Lung (tissue), 11 donors: ENCODE measurements at regions not wholly inside any gene's neighbourhood (a gene's known extent, or its start where the extent isn't known, plus 50 kb on each side); places are given as distances from the start of the nearest gene placed in this dataset.

Experiments
- ATAC-seq: fragments of 200-7000 bp; cut with Tn5 transposase; one replicate; pipeline ENCODE4 v1.9.1; 2020; ENCODE audit warnings: moderate number of reproducible peaks; ENCODE audit not compliant: insufficient read depth, low FRiP score
- DNase-seq, 3 donors: peaks; one replicate each; pipeline ENCODE4 v3.0.0-alpha.2; 2013 to 2017
- H3K27ac ChIP-seq, 2 donors: one replicate each; pipeline ENCODE4 v1.5.1; 2013; ENCODE audit warnings: mild to moderate bottlenecking in 2 of 2, moderate library complexity in 2 of 2, control low read depth in 1 of 2, inconsistent platforms in 1 of 2, low read depth in 1 of 2, low read length in 1 of 2
- H3K27me3 ChIP-seq, 3 donors: one replicate each; pipeline ENCODE4 v1.5.1; 2013; ENCODE audit warnings: low read length in 2 of 3; ENCODE audit not compliant: control insufficient read depth in 3 of 3, insufficient read depth in 3 of 3
- H3K36me3 ChIP-seq, 4 donors: one replicate each; pipeline ENCODE4 v1.5.1; 2013; ENCODE audit warnings: low read length in 4 of 4, mild to moderate bottlenecking in 1 of 4, moderate library complexity in 1 of 4; ENCODE audit not compliant: control insufficient read depth in 4 of 4, insufficient read depth in 4 of 4
- H3K4me1 ChIP-seq, 5 donors: one replicate each; pipeline ENCODE4 v1.5.1; 2013; ENCODE audit warnings: low read length in 5 of 5, mild to moderate bottlenecking in 2 of 5, moderate library complexity in 1 of 5; ENCODE audit not compliant: control insufficient read depth in 5 of 5, insufficient read depth in 5 of 5
- H3K4me3 ChIP-seq: one replicate; pipeline ENCODE4 v1.5.1; 2013; ENCODE audit warnings: mild to moderate bottlenecking, control low read depth, moderate library complexity
- H3K9ac ChIP-seq, 2 donors: one replicate each; pipeline ENCODE4 v1.5.1; 2013; ENCODE audit warnings: low read length in 2 of 2, control low read depth in 1 of 2; ENCODE audit not compliant: insufficient read depth in 1 of 2
- H3K9me3 ChIP-seq, 4 donors: one replicate each; pipeline ENCODE4 v1.5.1; 2013; ENCODE audit warnings: low read length in 3 of 4, mild to moderate bottlenecking in 1 of 4, moderate library complexity in 1 of 4; ENCODE audit not compliant: control insufficient read depth in 4 of 4, insufficient read depth in 3 of 4
- WGBS, 2 donors: extraction: QIAGEN DNeasy Blood & Tissue Kit; methylation state at CpG; one replicate each; pipeline ENCODE4 v1.1.7; 2013; 5-methylcytosine and 5-hydroxymethylcytosine counted together
- TF ChIP-seq, protein P1 (sequence below): IDR thresholded peaks from 2 replicates; pipeline ENCODE4 v1.5.1; 2012; ENCODE audit warnings: mild to moderate bottlenecking; ENCODE audit errors: control extremely low read depth, extremely low read depth
- donor health status: control.
- donor health status: control.
- donor health status: Bipolar disorder and iron deficiency.
- donor health status: healthy.
- donor health status: DM: yes; HTN: yes; CAD: no.

GRCh38 chr13:38180670-38181069 lies 169.0 kb upstream of the UFM1 start:
- Histone ChIP-seq H3K9me3 (peaks cover 0 to 2% (median 0%) of the 10 kb centered on the region in 4 donors), H3K4me1 (no peaks in the 10 kb centered on the region), H3K9ac (no peak overlapping the region), H3K36me3 (no peaks in the 10 kb centered on the region), H3K4me3 (no peak overlapping the region), H3K27me3 (no peaks in the 10 kb centered on the region), H3K27ac (no peak overlapping the region)
- WGBS, 2 donors: 54 to 58% methylated on average over 1 of the region's 1 CpG
- no peak for ATAC-seq
- TF ChIP-seq, protein P1, sequence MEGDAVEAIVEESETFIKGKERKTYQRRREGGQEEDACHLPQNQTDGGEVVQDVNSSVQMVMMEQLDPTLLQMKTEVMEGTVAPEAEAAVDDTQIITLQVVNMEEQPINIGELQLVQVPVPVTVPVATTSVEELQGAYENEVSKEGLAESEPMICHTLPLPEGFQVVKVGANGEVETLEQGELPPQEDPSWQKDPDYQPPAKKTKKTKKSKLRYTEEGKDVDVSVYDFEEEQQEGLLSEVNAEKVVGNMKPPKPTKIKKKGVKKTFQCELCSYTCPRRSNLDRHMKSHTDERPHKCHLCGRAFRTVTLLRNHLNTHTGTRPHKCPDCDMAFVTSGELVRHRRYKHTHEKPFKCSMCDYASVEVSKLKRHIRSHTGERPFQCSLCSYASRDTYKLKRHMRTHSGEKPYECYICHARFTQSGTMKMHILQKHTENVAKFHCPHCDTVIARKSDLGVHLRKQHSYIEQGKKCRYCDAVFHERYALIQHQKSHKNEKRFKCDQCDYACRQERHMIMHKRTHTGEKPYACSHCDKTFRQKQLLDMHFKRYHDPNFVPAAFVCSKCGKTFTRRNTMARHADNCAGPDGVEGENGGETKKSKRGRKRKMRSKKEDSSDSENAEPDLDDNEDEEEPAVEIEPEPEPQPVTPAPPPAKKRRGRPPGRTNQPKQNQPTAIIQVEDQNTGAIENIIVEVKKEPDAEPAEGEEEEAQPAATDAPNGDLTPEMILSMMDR: no peak
- DNase-seq: no peak

DNA sequence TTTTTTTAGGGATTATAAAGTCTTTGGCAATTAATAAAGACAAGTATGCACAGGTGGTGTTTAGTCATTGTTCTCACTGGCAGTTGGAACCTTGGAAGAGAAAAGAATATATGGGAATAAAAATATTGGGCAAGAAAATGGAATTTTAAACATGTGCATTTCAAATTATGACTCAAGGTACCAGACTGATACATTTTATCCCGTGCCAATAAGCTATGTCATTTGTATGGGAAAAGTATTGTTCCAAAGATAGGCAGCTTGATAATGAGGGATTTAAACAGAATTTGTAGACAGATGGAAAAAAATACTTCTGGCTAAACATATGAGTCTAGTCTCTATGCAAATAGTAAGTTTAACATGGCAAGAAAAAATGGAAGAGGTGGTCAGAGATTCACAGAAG lies 169.5 kb upstream of the UFM1 start:
- no peak overlapping the region for H3K9ac ChIP-seq
- H3K9me3 ChIP-seq: peaks cover 0 to 2% (median 0%) of the 10 kb centered on the region in 4 donors
- H3K27me3 ChIP-seq: no peaks in the 10 kb centered on the region
- H3K4me1 ChIP-seq: no peaks in the 10 kb centered on the region
- 87 to 91% methylated on average over 1 of the region's 1 CpG for WGBS, 2 donors
- H3K36me3 ChIP-seq: no peaks in the 10 kb centered on the region
- TF ChIP-seq, protein P1: no peak
- ATAC-seq (no peak), DNase-seq (no peak)
- no peak overlapping the region for H3K4me3 ChIP-seq
- no peak overlapping the region for H3K27ac ChIP-seq

DNA sequence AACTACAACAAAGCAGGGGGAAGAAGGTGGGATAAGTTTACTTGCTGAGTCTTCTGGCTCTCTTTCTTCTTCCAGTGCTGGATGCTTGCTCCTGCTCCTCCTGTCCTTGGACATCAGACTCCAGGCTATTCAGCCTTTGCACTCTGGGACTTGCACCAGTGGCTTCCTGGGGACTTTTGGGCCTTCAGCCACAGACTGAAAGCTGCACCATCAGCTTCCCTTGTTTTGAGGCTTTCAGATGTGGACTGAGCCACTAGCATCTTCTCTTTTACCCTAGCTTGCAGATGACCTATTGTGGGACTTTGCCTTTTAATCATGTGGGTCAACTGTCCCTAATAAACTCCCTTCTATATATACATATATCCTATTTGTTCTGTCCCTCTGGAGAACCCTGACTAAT lies 173.0 kb upstream of the UFM1 start:
- Histone ChIP-seq H3K27ac (no peak overlapping the region), H3K36me3 (no peaks in the 10 kb centered on the region), H3K27me3 (no peaks in the 10 kb centered on the region), H3K4me1 (no peaks in the 10 kb centered on the region), H3K9ac (no peak overlapping the region), H3K9me3 (peaks cover 0 to 2% (median 0%) of the 10 kb centered on the region in 4 donors), H3K4me3 (no peak overlapping the region)
- no peak for ATAC-seq
- TF ChIP-seq, protein P1: no peak
- no peak for DNase-seq

GRCh38 chr13:38173403-38173802 lies 176.2 kb upstream of the UFM1 start:
- TF ChIP-seq, protein P1: no peak
- no peak overlapping the region for H3K4me3 ChIP-seq
- WGBS, 2 donors: 87 to 96% methylated on average over 1 of the region's 1 CpG
- H3K9me3 ChIP-seq: peaks cover 0 to 2% (median 0%) of the 10 kb centered on the region in 4 donors
- ATAC-seq (no peak), DNase-seq (no peak)
- H3K9ac ChIP-seq: no peak overlapping the region
- no peaks in the 10 kb centered on the region for H3K27me3 ChIP-seq
- no peaks in the 10 kb centered on the region for H3K36me3 ChIP-seq
- H3K27ac ChIP-seq: no peak overlapping the region
- H3K4me1 ChIP-seq: no peaks in the 10 kb centered on the region
